SK-N-SH treated with all-trans-retinoic acid at 6 μM for 48 hours (cell line): ENCODE measurements at regions not wholly inside any gene's neighbourhood (a gene's known extent, or its start where the extent isn't known, plus 50 kb on each side); places are given as distances from the start of the nearest gene placed in this dataset.

Experiments used
- ATAC-seq: fragments of 200-7000 bp; cut with Tn5 transposase; 3 replicates; pipeline ENCODE4 v1.9.1; 2020; ENCODE audit warnings: mild to moderate bottlenecking, moderate library complexity
- ARNTL ChIP-seq: fragments of 450-650 bp; formaldehyde crosslinking; IDR thresholded peaks from 2 replicates; pipeline ENCODE4 v1.5.0; 2020; ENCODE audit warnings: low read depth, mild to moderate bottlenecking, moderate library complexity, borderline replicate concordance
- BACH2 ChIP-seq: fragments of 250-450 bp; sonication (Bioruptor Pico); IDR thresholded peaks from 2 replicates; pipeline ENCODE4 v1.9.0; 2021; ENCODE audit warnings: mild to moderate bottlenecking, borderline replicate concordance
- CSDC2 ChIP-seq: fragments of 250-450 bp; sonication (Bioruptor Pico); IDR thresholded peaks from 2 replicates; pipeline ENCODE4 v1.5.0; 2020; ENCODE audit warnings: mild to moderate bottlenecking, moderate library complexity
- ESRRG ChIP-seq: fragments of 250-450 bp; sonication (Bioruptor Pico); IDR thresholded peaks from 2 replicates; pipeline ENCODE4 v1.6.1; 2021; ENCODE audit warnings: mild to moderate bottlenecking
- GLIS3 ChIP-seq: fragments of 250-450 bp; sonication (Bioruptor Pico); IDR thresholded peaks from 2 replicates; pipeline ENCODE4 v1.5.0; 2020; ENCODE audit warnings: mild to moderate bottlenecking, moderate library complexity
- OSR1 ChIP-seq: fragments of 250-450 bp; sonication (Bioruptor Pico); IDR thresholded peaks from 2 replicates; pipeline ENCODE4 v1.8.0; 2022; ENCODE audit warnings: moderate library complexity, mild to moderate bottlenecking, inconsistent platforms
- PPARA ChIP-seq: fragments of 250-450 bp; sonication (Bioruptor Pico); IDR thresholded peaks from 2 replicates; pipeline ENCODE4 v1.5.0; 2020; ENCODE audit warnings: mild to moderate bottlenecking, borderline replicate concordance
- RARB ChIP-seq: fragments of 250-450 bp; sonication (Bioruptor Pico); IDR thresholded peaks from 2 replicates; pipeline ENCODE4 v1.8.0; 2021; ENCODE audit warnings: mild to moderate bottlenecking, moderate library complexity
- SNAI2 ChIP-seq: fragments of 250-450 bp; sonication (Bioruptor Pico); IDR thresholded peaks from 2 replicates; pipeline ENCODE4 v1.5.0; 2020; ENCODE audit warnings: mild to moderate bottlenecking, moderate library complexity
- TCF4 ChIP-seq: fragments of 250-450 bp; sonication (Bioruptor Pico); IDR thresholded peaks from 2 replicates; pipeline ENCODE4 v1.8.0; 2021; ENCODE audit warnings: mild to moderate bottlenecking, moderate library complexity, borderline replicate concordance
- TOX ChIP-seq: fragments of 250-450 bp; sonication (Bioruptor Pico); IDR thresholded peaks from 2 replicates; pipeline ENCODE4 v1.8.0; 2021; ENCODE audit warnings: mild to moderate bottlenecking, moderate library complexity, borderline replicate concordance
- ZC3H10 ChIP-seq: fragments of 250-450 bp; sonication (Bioruptor Pico); IDR thresholded peaks from 2 replicates; pipeline ENCODE4 v1.5.1; 2021; ENCODE audit warnings: mild to moderate bottlenecking, moderate library complexity
- ZFP3 ChIP-seq: fragments of 250-450 bp; sonication (Bioruptor Pico); IDR thresholded peaks from 2 replicates; pipeline ENCODE4 v1.5.0; 2020; ENCODE audit warnings: mild to moderate bottlenecking, moderate library complexity
- ZNF565 ChIP-seq: fragments of 450-650 bp; formaldehyde crosslinking; conservative IDR thresholded peaks from 2 replicates; pipeline ENCODE4 v1.5.0; 2020; ENCODE audit warnings: low read depth, mild to moderate bottlenecking, moderate library complexity
- ZNF70 ChIP-seq: fragments of 450-650 bp; formaldehyde crosslinking; IDR thresholded peaks from 2 replicates; pipeline ENCODE4 v1.5.0; 2020; ENCODE audit warnings: mild to moderate bottlenecking, moderate library complexity
- ZNF8 ChIP-seq: fragments of 450-650 bp; formaldehyde crosslinking; IDR thresholded peaks from 2 replicates; pipeline ENCODE4 v1.5.0; 2020; ENCODE audit warnings: mild to moderate bottlenecking, moderate library complexity
- TF ChIP-seq, protein P1 (sequence below): fragments of 250-450 bp; sonication (Bioruptor Pico); IDR thresholded peaks from 2 replicates; pipeline ENCODE4 v1.5.0; 2020; ENCODE audit warnings: mild to moderate bottlenecking, moderate library complexity
- TF ChIP-seq, protein P2 (sequence below): fragments of 250-450 bp; sonication (Bioruptor Pico); IDR thresholded peaks from 2 replicates; pipeline ENCODE4 v1.5.1; 2021; ENCODE audit warnings: mild to moderate bottlenecking, moderate library complexity
- TF ChIP-seq, protein P3 (sequence below): fragments of 250-450 bp; sonication (Bioruptor Pico); IDR thresholded peaks from 2 replicates; pipeline ENCODE4 v1.8.0; 2020; ENCODE audit warnings: mild to moderate bottlenecking, moderate library complexity, borderline replicate concordance
- TF ChIP-seq, protein P4 (sequence below): fragments of 250-450 bp; sonication (Bioruptor Pico); IDR thresholded peaks from 2 replicates; pipeline ENCODE4 v1.8.0; 2021; ENCODE audit warnings: low read depth, mild to moderate bottlenecking, moderate library complexity, borderline replicate concordance

DNA sequence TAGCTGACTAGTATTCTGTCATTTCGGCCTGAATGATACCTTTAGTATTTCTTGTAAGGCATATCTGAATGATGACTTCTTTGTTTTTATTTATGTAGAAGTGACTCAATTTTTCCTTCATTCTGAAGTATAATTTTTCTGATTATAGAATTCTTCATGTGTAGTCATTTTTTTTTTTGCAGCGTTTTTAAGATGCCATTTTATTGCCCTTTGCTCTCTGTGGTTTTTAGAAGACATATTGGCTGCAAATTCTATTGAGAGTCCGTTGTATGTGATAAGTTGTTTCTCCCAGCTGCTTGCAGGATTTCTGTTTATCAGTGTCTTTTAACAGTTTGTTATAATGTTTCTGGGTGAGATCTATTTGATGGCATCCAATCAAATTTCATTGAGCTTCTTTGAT is 1224.8 kb downstream of the JRKL start (continued):
- TF ChIP-seq, protein P1, sequence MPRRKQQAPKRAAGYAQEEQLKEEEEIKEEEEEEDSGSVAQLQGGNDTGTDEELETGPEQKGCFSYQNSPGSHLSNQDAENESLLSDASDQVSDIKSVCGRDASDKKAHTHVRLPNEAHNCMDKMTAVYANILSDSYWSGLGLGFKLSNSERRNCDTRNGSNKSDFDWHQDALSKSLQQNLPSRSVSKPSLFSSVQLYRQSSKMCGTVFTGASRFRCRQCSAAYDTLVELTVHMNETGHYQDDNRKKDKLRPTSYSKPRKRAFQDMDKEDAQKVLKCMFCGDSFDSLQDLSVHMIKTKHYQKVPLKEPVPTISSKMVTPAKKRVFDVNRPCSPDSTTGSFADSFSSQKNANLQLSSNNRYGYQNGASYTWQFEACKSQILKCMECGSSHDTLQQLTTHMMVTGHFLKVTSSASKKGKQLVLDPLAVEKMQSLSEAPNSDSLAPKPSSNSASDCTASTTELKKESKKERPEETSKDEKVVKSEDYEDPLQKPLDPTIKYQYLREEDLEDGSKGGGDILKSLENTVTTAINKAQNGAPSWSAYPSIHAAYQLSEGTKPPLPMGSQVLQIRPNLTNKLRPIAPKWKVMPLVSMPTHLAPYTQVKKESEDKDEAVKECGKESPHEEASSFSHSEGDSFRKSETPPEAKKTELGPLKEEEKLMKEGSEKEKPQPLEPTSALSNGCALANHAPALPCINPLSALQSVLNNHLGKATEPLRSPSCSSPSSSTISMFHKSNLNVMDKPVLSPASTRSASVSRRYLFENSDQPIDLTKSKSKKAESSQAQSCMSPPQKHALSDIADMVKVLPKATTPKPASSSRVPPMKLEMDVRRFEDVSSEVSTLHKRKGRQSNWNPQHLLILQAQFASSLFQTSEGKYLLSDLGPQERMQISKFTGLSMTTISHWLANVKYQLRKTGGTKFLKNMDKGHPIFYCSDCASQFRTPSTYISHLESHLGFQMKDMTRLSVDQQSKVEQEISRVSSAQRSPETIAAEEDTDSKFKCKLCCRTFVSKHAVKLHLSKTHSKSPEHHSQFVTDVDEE (CRISPR knock-in tag): no peak
- no peak for TF ChIP-seq SNAI2 (CRISPR knock-in tag)
- TF ChIP-seq, all 23 proteins: peak for 0

DNA sequence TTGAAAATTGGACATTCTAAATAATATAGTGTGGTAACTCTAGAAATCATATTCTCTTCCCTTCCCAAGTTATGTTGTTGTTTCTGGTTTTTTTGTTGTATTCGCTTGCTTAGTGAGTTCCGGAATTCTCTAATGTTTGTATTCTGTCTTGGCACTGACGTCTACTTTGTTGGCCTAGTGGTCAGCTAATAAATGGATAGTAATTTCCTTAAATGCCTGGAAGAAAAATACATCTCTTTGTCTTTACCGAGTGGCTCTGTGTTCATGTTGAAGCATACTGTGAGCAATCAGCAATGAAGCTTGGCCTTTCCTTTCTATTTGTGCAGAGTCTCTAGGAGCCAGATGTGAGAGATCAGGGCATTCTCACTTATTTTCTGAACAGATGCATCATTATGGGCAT is 1225.7 kb downstream of the JRKL start:
- TF ChIP-seq, protein P2, sequence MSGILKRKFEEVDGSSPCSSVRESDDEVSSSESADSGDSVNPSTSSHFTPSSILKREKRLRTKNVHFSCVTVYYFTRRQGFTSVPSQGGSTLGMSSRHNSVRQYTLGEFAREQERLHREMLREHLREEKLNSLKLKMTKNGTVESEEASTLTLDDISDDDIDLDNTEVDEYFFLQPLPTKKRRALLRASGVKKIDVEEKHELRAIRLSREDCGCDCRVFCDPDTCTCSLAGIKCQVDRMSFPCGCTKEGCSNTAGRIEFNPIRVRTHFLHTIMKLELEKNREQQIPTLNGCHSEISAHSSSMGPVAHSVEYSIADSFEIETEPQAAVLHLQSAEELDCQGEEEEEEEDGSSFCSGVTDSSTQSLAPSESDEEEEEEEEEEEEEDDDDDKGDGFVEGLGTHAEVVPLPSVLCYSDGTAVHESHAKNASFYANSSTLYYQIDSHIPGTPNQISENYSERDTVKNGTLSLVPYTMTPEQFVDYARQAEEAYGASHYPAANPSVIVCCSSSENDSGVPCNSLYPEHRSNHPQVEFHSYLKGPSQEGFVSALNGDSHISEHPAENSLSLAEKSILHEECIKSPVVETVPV (CRISPR knock-in tag): no peak
- no peak for TF ChIP-seq ARNTL (CRISPR knock-in tag)
- TF ChIP-seq PPARA (CRISPR knock-in tag): no peak
- TF ChIP-seq ZNF565: no peak
- TF ChIP-seq TCF4 (CRISPR knock-in tag): no peak
- TF ChIP-seq, protein P1 (CRISPR knock-in tag): no peak
- no peak for TF ChIP-seq ZC3H10 (CRISPR knock-in tag)
- no peak for TF ChIP-seq ZNF8 (CRISPR knock-in tag)
- no peak for TF ChIP-seq ESRRG (CRISPR knock-in tag)
- no peak for TF ChIP-seq ZFP3
- TF ChIP-seq CSDC2: no peak
- TF ChIP-seq BACH2 (CRISPR knock-in tag): no peak
- TF ChIP-seq, protein P3, sequence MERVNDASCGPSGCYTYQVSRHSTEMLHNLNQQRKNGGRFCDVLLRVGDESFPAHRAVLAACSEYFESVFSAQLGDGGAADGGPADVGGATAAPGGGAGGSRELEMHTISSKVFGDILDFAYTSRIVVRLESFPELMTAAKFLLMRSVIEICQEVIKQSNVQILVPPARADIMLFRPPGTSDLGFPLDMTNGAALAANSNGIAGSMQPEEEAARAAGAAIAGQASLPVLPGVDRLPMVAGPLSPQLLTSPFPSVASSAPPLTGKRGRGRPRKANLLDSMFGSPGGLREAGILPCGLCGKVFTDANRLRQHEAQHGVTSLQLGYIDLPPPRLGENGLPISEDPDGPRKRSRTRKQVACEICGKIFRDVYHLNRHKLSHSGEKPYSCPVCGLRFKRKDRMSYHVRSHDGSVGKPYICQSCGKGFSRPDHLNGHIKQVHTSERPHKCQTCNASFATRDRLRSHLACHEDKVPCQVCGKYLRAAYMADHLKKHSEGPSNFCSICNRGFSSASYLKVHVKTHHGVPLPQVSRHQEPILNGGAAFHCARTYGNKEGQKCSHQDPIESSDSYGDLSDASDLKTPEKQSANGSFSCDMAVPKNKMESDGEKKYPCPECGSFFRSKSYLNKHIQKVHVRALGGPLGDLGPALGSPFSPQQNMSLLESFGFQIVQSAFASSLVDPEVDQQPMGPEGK (CRISPR knock-in tag): no peak
- no peak for ATAC-seq

DNA sequence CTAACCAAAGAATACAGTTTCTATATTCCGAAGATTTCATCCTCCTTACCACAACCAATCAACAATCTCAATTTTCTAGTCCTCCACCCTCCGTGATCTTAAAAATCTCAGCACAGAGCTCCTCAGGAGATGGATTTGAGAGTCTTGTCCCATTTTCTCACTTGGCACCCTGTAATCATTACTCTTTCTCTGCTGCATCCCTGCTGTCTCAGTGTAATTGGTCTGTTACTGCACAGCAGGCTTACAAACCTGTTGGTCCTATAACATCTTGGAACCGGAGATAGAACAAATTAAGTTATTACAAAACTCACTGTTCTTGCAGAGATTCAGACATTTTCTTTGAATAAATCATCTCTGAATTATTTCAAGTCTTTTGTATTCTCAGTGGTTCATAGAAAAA is 1227.2 kb downstream of the JRKL start:
- TF ChIP-seq PPARA (CRISPR knock-in tag): no peak
- no peak for ATAC-seq

DNA sequence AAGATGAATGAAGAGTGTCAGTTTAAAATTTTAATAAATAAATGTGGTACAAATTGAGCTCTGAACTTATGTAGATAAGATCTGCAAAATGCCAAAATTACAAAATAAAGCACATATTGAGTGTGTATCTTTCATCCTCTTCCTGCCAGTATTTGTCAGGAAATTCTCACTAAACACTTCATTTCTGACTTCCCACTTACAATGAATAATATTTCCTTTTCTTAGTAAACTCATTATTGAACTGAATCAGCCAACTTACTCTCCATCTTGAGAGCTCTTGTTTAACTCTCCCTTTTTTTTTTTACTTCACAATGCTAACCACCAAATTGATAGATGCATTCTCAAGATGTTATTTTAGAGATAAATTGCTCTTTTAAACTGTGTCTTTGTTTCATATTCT is 1230.2 kb downstream of the JRKL start:
- ATAC-seq: no peak
- TF ChIP-seq ZNF70: no peak
- no peak for TF ChIP-seq TOX (CRISPR knock-in tag)
- no peak for TF ChIP-seq SNAI2 (CRISPR knock-in tag)
- no peak for TF ChIP-seq CSDC2
- TF ChIP-seq RARB (CRISPR knock-in tag): no peak
- no peak for TF ChIP-seq ZNF565
- TF ChIP-seq, protein P4, sequence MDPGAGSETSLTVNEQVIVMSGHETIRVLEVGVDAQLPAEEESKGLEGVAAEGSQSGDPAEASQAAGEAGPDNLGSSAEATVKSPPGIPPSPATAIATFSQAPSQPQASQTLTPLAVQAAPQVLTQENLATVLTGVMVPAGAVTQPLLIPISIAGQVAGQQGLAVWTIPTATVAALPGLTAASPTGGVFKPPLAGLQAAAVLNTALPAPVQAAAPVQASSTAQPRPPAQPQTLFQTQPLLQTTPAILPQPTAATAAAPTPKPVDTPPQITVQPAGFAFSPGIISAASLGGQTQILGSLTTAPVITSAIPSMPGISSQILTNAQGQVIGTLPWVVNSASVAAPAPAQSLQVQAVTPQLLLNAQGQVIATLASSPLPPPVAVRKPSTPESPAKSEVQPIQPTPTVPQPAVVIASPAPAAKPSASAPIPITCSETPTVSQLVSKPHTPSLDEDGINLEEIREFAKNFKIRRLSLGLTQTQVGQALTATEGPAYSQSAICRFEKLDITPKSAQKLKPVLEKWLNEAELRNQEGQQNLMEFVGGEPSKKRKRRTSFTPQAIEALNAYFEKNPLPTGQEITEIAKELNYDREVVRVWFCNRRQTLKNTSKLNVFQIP (CRISPR knock-in tag): no peak
- TF ChIP-seq OSR1 (CRISPR knock-in tag): no peak
- TF ChIP-seq ZNF8 (CRISPR knock-in tag): no peak
- no peak for TF ChIP-seq BACH2 (CRISPR knock-in tag)
- no peak for TF ChIP-seq GLIS3 (CRISPR knock-in tag)
- TF ChIP-seq, protein P2 (CRISPR knock-in tag): no peak
- no peak for TF ChIP-seq PPARA (CRISPR knock-in tag)
